Tibial artery (tissue), 4 donors: ENCODE measurements at regions not wholly inside any gene's neighbourhood (a gene's known extent, or its start where the extent isn't known, plus 50 kb on each side); places are given as distances from the start of the nearest gene placed in this dataset.
A peak's percentile ranks its signal among the peaks of the same experiment; 100 is the strongest.

Experiments
- DNase-seq, 2 donors: peaks; one replicate each; pipeline ENCODE4 v3.0.0-alpha.2; 2019
- H3K27ac ChIP-seq, 2 donors: fragments of 200-600 bp; sonication (generic) in 1 of 2; 1 replicate in 1 of 2; 2 replicates in 1 of 2; pipeline ENCODE4 v1.5.1; 2018 to 2019; ENCODE audit warnings: mild to moderate bottlenecking in 1 of 2
- H3K27me3 ChIP-seq, 2 donors: fragments of 200-600 bp; sonication (generic) in 1 of 2; one replicate each; pipeline versions ENCODE4 v1.5.1 to v1.6.0; 2016 to 2019
- H3K36me3 ChIP-seq, 3 donors: fragments of 200-600 bp; sonication (generic) in 2 of 3; one replicate each; pipeline ENCODE4 v1.5.1; 2016 to 2019; ENCODE audit warnings: mild to moderate bottlenecking in 2 of 3
- H3K4me1 ChIP-seq, 4 donors: fragments of 200-600 bp; sonication (generic) in 2 of 4; 1 replicate in 3 of 4; 2 replicates in 1 of 4; pipeline ENCODE4 v1.5.1; 2016 to 2019
- H3K4me3 ChIP-seq, 2 donors: fragments of 200-600 bp; sonication (generic) in 1 of 2; 1 replicate in 1 of 2; 2 replicates in 1 of 2; pipeline ENCODE4 v1.5.1; 2018 to 2019; ENCODE audit warnings: mild to moderate bottlenecking in 2 of 2
- H3K9me3 ChIP-seq, 3 donors: fragments of 200-600 bp; sonication (generic) in 1 of 3; one replicate each; pipeline ENCODE4 v1.5.1; 2016 to 2019
- CTCF ChIP-seq, 2 experiments: fragments of 200-600 bp in 1 of 2; fragments of 450-650 bp in 1 of 2; IDR thresholded peaks; one replicate each; pipeline ENCODE4 v1.5.1; 2017 to 2019; ENCODE audit warnings: antibody characterized with exemption in 2 of 2, mild to moderate bottlenecking in 1 of 2, moderate library complexity in 1 of 2
- intact Hi-C: fragments of 100-400 bp; cut with DNase I; formaldehyde crosslinking; loops from one replicate; pipeline ENCODE4 v1.15.0; 2023; ENCODE audit warnings: low total_unique reads

GRCh38 chr5:58911270-58911669 is 328.4 kb downstream of the RAB3C start:
- H3K4me1 ChIP-seq, result no peaks in the 10 kb centered on the region
- no peak overlapping the region for H3K4me3 ChIP-seq
- no peak for DNase-seq
- no peaks in the 10 kb centered on the region for H3K27me3 ChIP-seq
- intact Hi-C loops, result no loop called here
- no peak overlapping the region for H3K27ac ChIP-seq
- TF ChIP-seq CTCF (IDR thresholded peaks at IDR 0.05), result no peak
- H3K36me3 ChIP-seq, result no peaks in the 10 kb centered on the region
- peaks cover 0 to 3% (median 0%) of the 10 kb centered on the region in 3 donors for H3K9me3 ChIP-seq

- DNase-seq, result no peak
- intact Hi-C loops, result no loop called here
- no peak overlapping the region for H3K27ac ChIP-seq
- peaks cover 0 to under 1% (median 0%) of the 10 kb centered on the region in 4 donors for H3K4me1 ChIP-seq
- no peaks in the 10 kb centered on the region for H3K27me3 ChIP-seq
- H3K9me3 ChIP-seq, result no peaks in the 10 kb centered on the region
- TF ChIP-seq CTCF (IDR thresholded peaks at IDR 0.05), result no peak
- no peaks in the 10 kb centered on the region for H3K36me3 ChIP-seq
- no peak overlapping the region for H3K4me3 ChIP-seq
These were observed 329.2 kb downstream of the RAB3C start for GRCh38 chr5:58912116-58912515.

- Histone ChIP-seq H3K36me3 (no peaks in the 10 kb centered on the region), H3K27ac (no peak overlapping the region), H3K4me1 (peaks cover 0 to 13% (median 6%) of the 10 kb centered on the region in 4 donors), H3K9me3 (no peaks in the 10 kb centered on the region), H3K27me3 (no peaks in the 10 kb centered on the region), H3K4me3 (no peak overlapping the region)
- intact Hi-C loops, result no loop called here
- no peak for TF ChIP-seq CTCF (IDR thresholded peaks at IDR 0.05)
- no peak for DNase-seq
These were observed 330.6 kb downstream of the RAB3C start for GRCh38 chr5:58913406-58913990.

- intact Hi-C loops, result no loop called here
- Histone ChIP-seq H3K4me1 (peaks cover 0 to 46% (median 31%) of the 10 kb centered on the region in 4 donors), H3K36me3 (no peaks in the 10 kb centered on the region), H3K27me3 (no peaks in the 10 kb centered on the region), H3K4me3 (no peak overlapping the region), H3K27ac (peak overlapping the region in 1 of 2 donors; percentile 27), H3K9me3 (no peaks in the 10 kb centered on the region)
- DNase-seq, result no peak
- no peak for TF ChIP-seq CTCF (IDR thresholded peaks at IDR 0.05)
These were observed 335.3 kb downstream of the RAB3C start for GRCh38 chr5:58918021-58918729.
